NCI-H1694 (cell line): ENCODE measurements at regions not wholly inside any gene's neighbourhood (a gene's known extent, or its start where the extent isn't known, plus 50 kb on each side); places are given as distances from the start of the nearest gene placed in this dataset.

Source experiments
- DNase-seq: peaks from one replicate; lab custom pipeline; 2025; lab: John Stamatoyannopoulos, UW

DNA sequence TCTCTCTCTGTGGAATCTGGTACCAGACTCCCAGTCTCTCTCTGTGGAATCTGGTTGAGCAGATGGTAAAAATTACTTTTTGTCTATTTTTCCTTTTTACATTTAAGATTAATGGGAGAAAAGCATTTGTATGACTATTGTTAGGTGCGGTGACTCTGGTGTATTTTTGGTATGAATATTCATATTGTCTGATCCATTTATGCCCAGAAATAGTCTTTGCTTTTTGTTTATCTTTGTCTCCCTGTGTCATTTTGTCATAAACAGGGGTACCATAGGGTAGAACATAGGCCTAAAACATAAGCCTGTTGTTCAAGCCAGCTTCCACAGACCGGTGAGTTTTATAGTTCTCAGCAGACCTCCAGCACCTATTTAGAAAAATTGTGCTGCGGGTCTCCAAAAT, 78.7 kb downstream of the ETS2 start:
- no peak for DNase-seq

DNA sequence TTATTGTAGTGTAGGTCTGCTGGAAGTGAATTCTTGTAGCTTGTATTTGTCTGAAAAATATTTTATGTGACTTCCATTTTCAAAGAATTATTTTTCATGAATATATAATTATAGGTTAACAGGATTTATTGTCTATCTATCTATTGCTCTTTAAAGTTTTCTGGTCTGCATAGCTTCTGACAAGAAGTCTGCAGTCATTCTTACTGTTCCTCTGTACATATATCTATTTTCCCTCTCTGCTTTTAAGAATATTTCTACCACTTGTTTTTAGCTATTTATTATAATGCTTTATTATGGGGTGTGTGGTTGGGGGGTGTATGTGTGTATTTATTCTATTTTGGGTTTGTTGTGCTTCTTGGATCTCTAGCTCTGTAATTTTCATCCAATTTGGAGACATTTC, 77.4 kb downstream of the ETS2 start:
- DNase-seq = no peak

DNA sequence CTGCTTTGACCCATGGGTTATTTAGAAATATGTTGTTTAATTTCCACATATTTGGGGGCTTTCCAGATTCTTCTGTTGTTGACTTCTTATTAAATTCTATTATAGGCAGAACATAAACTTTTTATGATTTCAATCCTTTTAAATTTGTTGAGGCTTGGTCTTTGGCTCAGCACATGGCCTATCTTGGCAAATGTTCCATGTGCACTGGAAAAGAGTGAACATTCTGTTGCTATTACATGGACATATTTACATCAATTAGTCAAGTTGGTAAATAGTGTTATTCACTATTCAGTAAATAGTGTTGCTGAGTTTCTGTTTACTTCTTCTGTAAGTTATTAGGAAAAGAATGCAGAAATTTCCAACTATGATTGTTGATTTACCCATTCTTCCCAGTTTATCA, 75.4 kb downstream of the ETS2 start:
- DNase-seq = no peak

DNA sequence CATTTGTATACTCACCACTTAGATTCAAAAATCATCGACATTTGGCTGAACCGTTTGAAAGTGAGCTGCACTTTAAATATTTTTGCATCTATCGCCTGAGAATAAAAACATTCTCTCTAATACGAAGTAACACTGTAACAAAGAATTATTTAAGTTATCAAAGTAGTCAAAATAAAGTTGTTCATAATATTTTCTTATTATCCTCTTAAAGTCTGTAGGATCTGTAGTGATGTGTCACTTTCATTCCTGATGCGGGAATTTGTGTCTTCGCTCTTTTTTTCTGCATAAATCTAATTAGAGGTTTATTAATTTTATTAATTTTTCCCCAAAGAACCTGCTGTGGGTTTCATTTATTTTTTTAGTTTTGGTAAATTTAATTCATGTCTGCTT, 74.8 kb downstream of the ETS2 start:
- DNase-seq = no peak

DNA sequence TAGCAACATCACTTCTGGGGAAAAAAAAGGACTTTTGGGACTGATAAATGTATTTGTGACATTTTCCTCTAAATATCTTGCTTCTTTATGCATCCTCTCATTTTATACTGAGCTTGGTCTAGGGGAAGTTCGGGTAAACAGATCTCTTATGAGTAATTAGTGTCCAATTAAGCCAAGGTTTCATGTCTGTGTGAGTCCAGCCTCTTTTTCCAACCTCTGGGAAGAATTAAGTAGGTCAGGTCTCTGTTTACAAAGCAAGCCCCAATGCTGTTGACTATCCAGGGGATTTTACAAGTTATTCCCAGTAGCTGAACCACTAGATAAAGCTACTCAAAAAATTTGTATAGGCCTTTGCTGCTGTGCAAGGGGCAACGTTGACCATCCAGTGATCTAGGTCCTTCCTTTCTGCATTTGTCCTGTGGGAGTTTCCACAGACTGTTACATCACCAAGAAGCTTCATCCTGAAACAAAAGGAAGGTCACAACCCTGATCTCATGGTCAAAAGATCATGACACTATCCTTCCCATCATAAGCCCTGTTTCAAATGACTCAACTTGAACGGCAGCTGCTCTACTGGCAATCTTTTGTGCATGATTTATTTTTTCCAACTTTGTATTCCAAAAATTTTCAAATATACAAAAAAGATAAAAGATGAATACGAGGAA, 74.3 kb downstream of the ETS2 start:
- DNase-seq = no peak

DNA sequence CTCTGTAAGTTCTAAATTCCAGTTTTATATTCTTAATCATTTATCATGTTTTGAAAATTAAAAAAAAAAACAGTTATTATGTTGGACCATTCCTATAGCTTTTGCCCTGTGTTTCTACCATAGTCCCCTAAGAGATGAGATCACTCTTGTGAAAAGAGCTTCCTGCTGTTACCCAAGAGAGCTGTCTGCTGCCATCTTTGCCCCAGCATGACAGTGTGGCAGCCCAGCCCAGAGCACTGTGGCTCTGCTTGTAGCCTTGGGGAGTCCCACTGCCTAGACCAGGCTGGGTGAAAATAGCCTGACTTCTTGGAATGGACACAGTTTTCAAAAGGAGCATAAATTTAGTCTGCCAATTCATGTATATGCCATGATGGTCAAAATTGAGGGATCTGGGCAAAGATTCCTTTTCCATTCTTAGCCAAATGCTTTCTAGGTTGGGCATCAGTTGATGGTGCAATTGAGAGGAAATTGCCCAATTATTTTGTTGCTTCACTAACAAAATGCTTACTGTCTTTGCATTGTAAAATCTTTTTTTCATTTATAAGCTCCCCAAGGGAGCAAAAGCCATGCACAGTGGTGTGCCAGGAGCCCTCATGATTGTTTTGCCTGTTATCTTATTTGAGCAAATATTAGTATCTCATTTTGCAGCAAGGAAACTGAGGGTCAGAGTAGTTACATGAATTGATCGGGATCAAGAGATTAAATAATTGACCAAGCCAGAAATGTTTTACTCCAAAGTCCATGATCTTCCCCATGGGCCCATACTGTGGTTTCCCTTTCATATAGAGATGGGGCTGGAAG, 72.8 kb downstream of the ETS2 start:
- DNase-seq = no peak

DNA sequence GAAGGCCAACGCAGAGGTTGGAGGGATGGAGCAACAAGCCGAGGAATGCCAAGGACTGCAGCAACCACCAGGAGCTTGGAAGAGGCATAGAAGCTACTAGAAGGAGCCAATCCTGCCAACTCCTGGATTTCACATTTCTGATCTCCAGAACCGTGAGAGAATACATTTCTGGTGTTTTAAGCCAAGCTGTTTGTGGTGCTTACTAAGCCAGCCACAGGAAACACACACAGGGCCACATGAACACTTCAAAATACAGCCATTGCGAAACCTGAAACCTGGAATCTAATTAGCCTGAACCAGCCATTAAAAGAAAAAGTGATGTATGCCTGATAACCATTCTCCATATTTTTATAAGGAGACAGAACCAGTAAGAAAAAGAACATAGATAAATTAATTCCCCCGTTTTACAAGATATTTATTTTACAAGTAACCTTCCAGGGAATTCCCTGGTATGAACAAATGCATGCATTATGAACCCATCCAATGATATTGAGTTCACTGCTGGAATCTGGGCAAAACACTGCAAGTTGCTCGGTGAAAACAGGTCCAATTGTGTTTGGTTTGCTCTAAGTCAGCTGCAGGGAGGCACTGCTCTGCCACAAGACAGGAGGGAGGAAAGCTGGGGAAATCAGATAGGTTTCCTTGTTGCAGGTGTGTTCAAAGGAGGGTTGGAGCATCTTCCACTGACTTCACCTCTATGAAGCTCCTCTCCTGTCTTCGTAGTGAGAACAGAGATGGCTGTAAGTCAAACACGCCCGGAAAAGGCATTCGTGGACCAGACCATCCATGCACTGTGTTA, 70.2 kb downstream of the ETS2 start:
- no peak for DNase-seq
